Adrenal gland (tissue), 9 donors: ENCODE measurements at regions not wholly inside any gene's neighbourhood (a gene's known extent, or its start where the extent isn't known, plus 50 kb on each side); places are given as distances from the start of the nearest gene placed in this dataset.
"Not testable (repeated sequence)": the region's sequence is repeated elsewhere in the genome, so short reads cannot be mapped to it uniquely, and the experiment has no call there.

Experiments used
- DNase-seq, 7 donors: peaks; one replicate each; pipeline ENCODE4 v3.0.0-alpha.2; 2019 to 2020
- H3K27ac ChIP-seq, 5 donors: fragments of 200-600 bp; sonication (generic) in 4 of 5; 1 replicate in 3 of 5; 2 replicates in 2 of 5; pipeline versions ENCODE4 v1.5.1 to v1.8.0; 2016 to 2020; ENCODE audit warnings: mild to moderate bottlenecking in 1 of 5
- H3K27me3 ChIP-seq: fragments of 200-600 bp; 2 replicates; pipeline ENCODE4 v1.8.0; 2021
- H3K36me3 ChIP-seq, 2 donors: fragments of 200-600 bp; replicated peaks in 1 of 2; 1 replicate in 1 of 2; 2 replicates in 1 of 2; pipeline versions ENCODE4 v1.5.1 to v1.8.0; 2018 to 2022
- H3K4me1 ChIP-seq, 2 donors: fragments of 200-600 bp; replicated peaks in 1 of 2; 1 replicate in 1 of 2; 2 replicates in 1 of 2; pipeline versions ENCODE4 v1.5.1 to v1.8.0; 2018 to 2021
- H3K4me3 ChIP-seq, 4 donors: fragments of 200-600 bp; sonication (generic) in 3 of 4; one replicate each; pipeline ENCODE4 v1.5.1; 2016 to 2018
- H3K9me3 ChIP-seq, 3 donors: fragments of 200-600 bp; sonication (generic) in 1 of 3; replicated peaks in 1 of 3; 1 replicate in 2 of 3; 2 replicates in 1 of 3; pipeline versions ENCODE4 v1.5.1 to v1.8.0; 2016 to 2021
- POLR2A ChIP-seq, 2 donors: fragments of 450-650 bp; IDR thresholded peaks; one replicate each; pipeline ENCODE4 v1.6.1; 2017; ENCODE audit warnings: antibody characterized with exemption in 2 of 2, mild to moderate bottlenecking in 2 of 2, moderate library complexity in 1 of 2
- WGBS, 4 donors: extraction: QIAGEN DNeasy Blood & Tissue Kit in 2 of 4; methylation state at CpG; one replicate each; pipeline versions ENCODE4 v1.1.5 to v1.1.7; 2013 to 2017; 5-methylcytosine and 5-hydroxymethylcytosine counted together
- intact Hi-C, 2 donors: fragments of 100-400 bp; cut with DNase I; formaldehyde crosslinking; loops; one replicate each; pipeline versions ENCODE4 v1.14.1 to v1.15.0; 2022 to 2023
- TF ChIP-seq, protein P1 (sequence below), 6 experiments: fragments of 450-650 bp in 4 of 6; fragments of 200-600 bp in 2 of 6; sonication (generic) in 1 of 6; IDR thresholded peaks; 1 replicate in 5 of 6; 2 replicates in 1 of 6; pipeline versions ENCODE4 v1.5.1 to v1.8.0; 2016 to 2021; ENCODE audit warnings: antibody characterized with exemption in 6 of 6, mild to moderate bottlenecking in 2 of 6, moderate library complexity in 1 of 6
- donor health status: healthy with polysubstance abuse.
- donor health status: Bipolar disorder and iron deficiency.
- donor health status: DM: yes; HTN: yes; CAD: no.
- donor health status: DM: no; HTN: no; CAD: no.
- donor health status: DM: no; HTN: no; CAD: no.

DNA sequence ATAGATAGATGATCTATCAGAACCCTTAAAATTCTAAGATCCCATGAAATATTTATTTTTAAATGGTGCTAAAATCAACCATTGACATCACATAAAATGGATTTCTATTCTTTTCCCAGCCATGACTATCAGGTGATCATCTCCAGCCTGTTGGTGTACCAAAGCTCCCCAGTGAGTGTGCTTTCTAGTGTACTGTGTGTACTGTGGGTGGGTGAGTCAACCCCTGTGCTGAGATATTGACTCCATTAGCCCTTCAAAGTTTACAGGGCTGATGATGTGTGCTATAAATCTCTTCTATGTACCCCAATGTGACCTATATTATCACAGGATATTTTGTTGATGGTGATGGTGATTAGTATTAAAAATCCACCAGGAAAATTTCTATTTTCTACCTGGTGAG lies 344.6 kb downstream of the MMUT start:
- Histone ChIP-seq H3K4me1 (no peaks in the 10 kb centered on the region), H3K36me3 (no peaks in the 10 kb centered on the region), H3K27ac (no peak overlapping the region), H3K27me3 (no peaks in the 10 kb centered on the region), H3K9me3 (no peaks in the 10 kb centered on the region), H3K4me3 (no peak overlapping the region)
- no peak for DNase-seq
- intact Hi-C loops = no loop called here
- TF ChIP-seq, protein P1, sequence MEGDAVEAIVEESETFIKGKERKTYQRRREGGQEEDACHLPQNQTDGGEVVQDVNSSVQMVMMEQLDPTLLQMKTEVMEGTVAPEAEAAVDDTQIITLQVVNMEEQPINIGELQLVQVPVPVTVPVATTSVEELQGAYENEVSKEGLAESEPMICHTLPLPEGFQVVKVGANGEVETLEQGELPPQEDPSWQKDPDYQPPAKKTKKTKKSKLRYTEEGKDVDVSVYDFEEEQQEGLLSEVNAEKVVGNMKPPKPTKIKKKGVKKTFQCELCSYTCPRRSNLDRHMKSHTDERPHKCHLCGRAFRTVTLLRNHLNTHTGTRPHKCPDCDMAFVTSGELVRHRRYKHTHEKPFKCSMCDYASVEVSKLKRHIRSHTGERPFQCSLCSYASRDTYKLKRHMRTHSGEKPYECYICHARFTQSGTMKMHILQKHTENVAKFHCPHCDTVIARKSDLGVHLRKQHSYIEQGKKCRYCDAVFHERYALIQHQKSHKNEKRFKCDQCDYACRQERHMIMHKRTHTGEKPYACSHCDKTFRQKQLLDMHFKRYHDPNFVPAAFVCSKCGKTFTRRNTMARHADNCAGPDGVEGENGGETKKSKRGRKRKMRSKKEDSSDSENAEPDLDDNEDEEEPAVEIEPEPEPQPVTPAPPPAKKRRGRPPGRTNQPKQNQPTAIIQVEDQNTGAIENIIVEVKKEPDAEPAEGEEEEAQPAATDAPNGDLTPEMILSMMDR (IDR thresholded peaks at IDR 0.05) = no peak
- no peak for TF ChIP-seq POLR2A (IDR thresholded peaks at IDR 0.05)

DNA sequence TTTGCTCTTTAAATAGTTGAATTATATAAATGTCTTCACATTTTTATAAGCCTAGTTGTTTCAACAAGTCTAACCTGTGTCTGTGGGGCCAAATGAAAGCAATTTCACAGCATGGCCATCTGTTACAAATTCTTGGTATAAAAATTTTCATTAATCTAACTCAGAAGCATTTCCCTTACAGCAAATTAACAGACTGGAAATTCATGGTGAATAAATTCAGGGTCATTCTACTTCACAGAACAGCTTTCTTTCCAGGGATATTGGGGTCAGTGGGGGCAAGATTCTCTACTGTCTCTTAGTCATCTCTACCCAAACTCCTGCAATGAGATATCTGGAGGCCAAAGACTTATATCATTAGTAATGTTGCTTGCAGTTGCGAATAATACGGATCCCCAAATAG lies 352.1 kb downstream of the MMUT start:
- Histone ChIP-seq H3K36me3 (no peaks in the 10 kb centered on the region), H3K4me3 (no peak overlapping the region), H3K27me3 (no peaks in the 10 kb centered on the region), H3K27ac (no peak overlapping the region), H3K9me3 (no peaks in the 10 kb centered on the region), H3K4me1 (no peaks in the 10 kb centered on the region)
- DNase-seq = no peak
- no peak for TF ChIP-seq POLR2A (IDR thresholded peaks at IDR 0.05)
- TF ChIP-seq, protein P1 (IDR thresholded peaks at IDR 0.05) = no peak
- intact Hi-C loops = loop anchor here in 1 of 2 donors (5.0 kb wide), 1 partner anchor 224 kb away; no protein-coding TSS in a partner anchor
- WGBS, 4 donors = 68 to 85% (median 81%) methylated on average over 2 of the region's 2 CpGs

GRCh38 chr6:49097664-49098063 lies 365.4 kb downstream of the MMUT start:
- 81 to 95% (median 84%) methylated on average over 8 to 11 of the region's 11 CpGs for WGBS, 4 donors
- intact Hi-C loops = not testable (repeated sequence)

GRCh38 chr6:49097116-49097515 lies 365.9 kb downstream of the MMUT start:
- TF ChIP-seq POLR2A (IDR thresholded peaks at IDR 0.05) = no peak
- TF ChIP-seq, protein P1 (IDR thresholded peaks at IDR 0.05) = no peak
- H3K27me3 ChIP-seq = no peaks in the 10 kb centered on the region
- intact Hi-C loops = no loop called here
- H3K9me3 ChIP-seq = no peaks in the 10 kb centered on the region
- DNase-seq = no peak
- 62 to 82% (median 77%) methylated on average over 2 of the region's 2 CpGs for WGBS, 4 donors
- no peak overlapping the region for H3K4me3 ChIP-seq
- no peaks in the 10 kb centered on the region for H3K36me3 ChIP-seq
- H3K4me1 ChIP-seq = no peaks in the 10 kb centered on the region
- H3K27ac ChIP-seq = no peak overlapping the region

More at GRCh38 chr6:49097664-49098063, 365.4 kb downstream of the MMUT start:
- not testable (repeated sequence) for DNase-seq, H3K27me3 ChIP-seq, H3K4me3 ChIP-seq, H3K9me3 ChIP-seq, H3K4me1 ChIP-seq, H3K36me3 ChIP-seq, H3K27ac ChIP-seq

DNA sequence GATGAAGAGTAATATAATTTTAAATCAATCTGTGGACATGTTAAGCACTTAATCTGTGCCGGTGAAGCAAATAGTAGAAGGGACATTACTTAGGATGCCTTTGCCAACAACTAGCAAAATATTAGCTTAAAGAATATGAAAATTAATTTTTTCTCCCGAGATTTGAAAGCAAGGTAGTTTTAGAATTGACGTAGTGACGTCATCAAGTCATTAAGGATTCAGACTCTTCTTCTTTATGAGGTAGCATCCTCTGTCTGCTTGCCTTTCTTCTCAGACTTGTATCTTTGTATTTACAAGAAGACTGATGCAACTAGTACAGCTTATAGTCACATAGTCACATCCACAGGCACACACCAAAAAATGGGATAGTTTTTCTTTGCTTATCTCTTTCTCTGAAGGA lies 374.4 kb downstream of the MMUT start:
- no peaks in the 10 kb centered on the region for H3K4me1 ChIP-seq
- no peak overlapping the region for H3K27ac ChIP-seq
- H3K27me3 ChIP-seq = no peaks in the 10 kb centered on the region
- no peak for TF ChIP-seq POLR2A (IDR thresholded peaks at IDR 0.05)
- TF ChIP-seq, protein P1 (IDR thresholded peaks at IDR 0.05) = no peak
- no peaks in the 10 kb centered on the region for H3K36me3 ChIP-seq
- intact Hi-C loops = no loop called here
- no peaks in the 10 kb centered on the region for H3K9me3 ChIP-seq
- H3K4me3 ChIP-seq = no peak overlapping the region
- no peak for DNase-seq
- WGBS, 4 donors = 72 to 84% (median 75%) methylated on average over 4 of the region's 4 CpGs
